ENCODE measurements at regions not wholly inside any gene's neighbourhood (a gene's known extent, or its start where the extent isn't known, plus 50 kb on each side); places are given as distances from the start of the nearest gene placed in this dataset.

- Histone ChIP-seq H3K4me3 (no peak overlapping the region), H3K36me3 (replicated peaks in 1 of 2) (no peaks in the 10 kb centered on the region), H3K9me3 (replicated peaks in 1 of 3) (no peaks in the 10 kb centered on the region), H3K4me1 (replicated peaks in 1 of 2) (no peaks in the 10 kb centered on the region), H3K27ac (no peak overlapping the region), H3K27me3 (no peaks in the 10 kb centered on the region)
- no peak for DNase-seq
- 91 to 97% (median 93%) methylated on average over 14 of the region's 14 CpGs for WGBS, 4 donors
- TF ChIP-seq POLR2A (IDR thresholded peaks at IDR 0.05): no peak
- TF ChIP-seq, protein P1, sequence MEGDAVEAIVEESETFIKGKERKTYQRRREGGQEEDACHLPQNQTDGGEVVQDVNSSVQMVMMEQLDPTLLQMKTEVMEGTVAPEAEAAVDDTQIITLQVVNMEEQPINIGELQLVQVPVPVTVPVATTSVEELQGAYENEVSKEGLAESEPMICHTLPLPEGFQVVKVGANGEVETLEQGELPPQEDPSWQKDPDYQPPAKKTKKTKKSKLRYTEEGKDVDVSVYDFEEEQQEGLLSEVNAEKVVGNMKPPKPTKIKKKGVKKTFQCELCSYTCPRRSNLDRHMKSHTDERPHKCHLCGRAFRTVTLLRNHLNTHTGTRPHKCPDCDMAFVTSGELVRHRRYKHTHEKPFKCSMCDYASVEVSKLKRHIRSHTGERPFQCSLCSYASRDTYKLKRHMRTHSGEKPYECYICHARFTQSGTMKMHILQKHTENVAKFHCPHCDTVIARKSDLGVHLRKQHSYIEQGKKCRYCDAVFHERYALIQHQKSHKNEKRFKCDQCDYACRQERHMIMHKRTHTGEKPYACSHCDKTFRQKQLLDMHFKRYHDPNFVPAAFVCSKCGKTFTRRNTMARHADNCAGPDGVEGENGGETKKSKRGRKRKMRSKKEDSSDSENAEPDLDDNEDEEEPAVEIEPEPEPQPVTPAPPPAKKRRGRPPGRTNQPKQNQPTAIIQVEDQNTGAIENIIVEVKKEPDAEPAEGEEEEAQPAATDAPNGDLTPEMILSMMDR (IDR thresholded peaks at IDR 0.05): no peak
- intact Hi-C loops (cut with DNase I): no loop called here
Measured at GRCh38 chr13:109881347-109881725, 95.0 kb upstream of the IRS2 start.

GRCh38 chr13:109880371-109881346 lies 94.3 kb upstream of the IRS2 start:
- TF ChIP-seq, protein P1 (IDR thresholded peaks at IDR 0.05): no peak
- TF ChIP-seq POLR2A (IDR thresholded peaks at IDR 0.05): no peak
- DNase-seq: no peak
- Histone ChIP-seq H3K9me3 (replicated peaks in 1 of 3) (no peaks in the 10 kb centered on the region), H3K27me3 (no peaks in the 10 kb centered on the region), H3K36me3 (replicated peaks in 1 of 2) (no peaks in the 10 kb centered on the region), H3K27ac (no peak overlapping the region), H3K4me1 (replicated peaks in 1 of 2) (peaks cover 0 to 3% of the 10 kb centered on the region in 2 donors), H3K4me3 (no peak overlapping the region)
- intact Hi-C loops (cut with DNase I): no loop called here
- 83 to 88% (median 87%) methylated on average over 35 of the region's 35 CpGs for WGBS, 4 donors

DNA sequence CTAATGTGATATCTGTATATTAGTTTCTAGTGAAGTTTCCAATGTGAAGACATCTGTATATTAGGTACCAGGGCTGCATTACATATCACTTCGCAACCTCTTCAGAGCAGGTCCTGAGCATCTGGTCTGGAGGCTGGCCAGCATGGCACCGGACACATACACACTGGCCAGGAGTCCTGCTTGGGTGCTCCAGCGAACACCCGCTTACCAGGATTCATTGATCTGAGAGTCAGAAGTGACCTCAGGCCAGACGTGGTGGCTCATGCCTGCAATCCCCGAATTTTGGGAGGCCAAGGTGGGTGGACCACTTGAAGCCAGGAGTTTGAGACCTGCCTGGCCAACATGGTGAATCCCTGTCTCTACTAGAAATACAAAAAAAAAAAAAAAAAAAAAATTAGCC lies 93.0 kb upstream of the IRS2 start:
- intact Hi-C loops (cut with DNase I): no loop called here
- H3K27me3 ChIP-seq: no peaks in the 10 kb centered on the region
- no peak for TF ChIP-seq POLR2A (IDR thresholded peaks at IDR 0.05)
- TF ChIP-seq, protein P1 (IDR thresholded peaks at IDR 0.05): no peak
- H3K4me1 ChIP-seq (replicated peaks in 1 of 2): peaks cover 11 to 16% of the 10 kb centered on the region in 2 donors
- H3K36me3 ChIP-seq (replicated peaks in 1 of 2): no peaks in the 10 kb centered on the region
- H3K4me3 ChIP-seq: no peak overlapping the region
- no peaks in the 10 kb centered on the region for H3K9me3 ChIP-seq (replicated peaks in 1 of 3)
- H3K27ac ChIP-seq: no peak overlapping the region
- no peak for DNase-seq
- 83 to 94% (median 92%) methylated on average over 6 of the region's 6 CpGs for WGBS, 4 donors

GRCh38 chr13:109877809-109878208 lies 91.4 kb upstream of the IRS2 start:
- WGBS, 4 donors: 90 to 97% (median 93%) methylated on average over 5 to 7 of the region's 7 CpGs
- H3K27me3 ChIP-seq: no peaks in the 10 kb centered on the region
- H3K4me3 ChIP-seq: no peak overlapping the region
- H3K36me3 ChIP-seq (replicated peaks in 1 of 2): no peaks in the 10 kb centered on the region
- H3K9me3 ChIP-seq (replicated peaks in 1 of 3): no peaks in the 10 kb centered on the region
- H3K27ac ChIP-seq: no peak overlapping the region
- no peak for DNase-seq
- H3K4me1 ChIP-seq (replicated peaks in 1 of 2): peaks cover 13 to 19% of the 10 kb centered on the region in 2 donors
- no peak for TF ChIP-seq POLR2A (IDR thresholded peaks at IDR 0.05)
- TF ChIP-seq, protein P1 (IDR thresholded peaks at IDR 0.05): no peak
- intact Hi-C loops (cut with DNase I): no loop called here

Measured in adrenal gland (tissue), 9 donors.